SK-N-SH (cell line): ENCODE measurements at regions not wholly inside any gene's neighbourhood (a gene's known extent, or its start where the extent isn't known, plus 50 kb on each side); places are given as distances from the start of the nearest gene placed in this dataset.

Experiments
- CTCF ChIA-PET: fragments of 300-600, 350-600 bp; formaldehyde crosslinking; extraction: SDS; loops from one replicate; lab custom pipeline; 2021; lab: Yijun Ruan, JAX
- POLR2A ChIA-PET: fragments of 350-600 bp; sonication (Branson Sonifier 250); formaldehyde crosslinking; extraction: SDS; loops from one replicate; lab custom pipeline; 2020; ENCODE audit warnings: antibody characterized with exemption, inconsistent platforms; lab: Yijun Ruan, JAX
- DNase-seq: peaks from one replicate; pipeline ENCODE4 v3.0.0; 2012
- H2AFZ ChIP-seq: fragments of 200-600 bp; sonication (generic); 2 replicates; pipeline ENCODE4 v1.8.1; 2016; ENCODE audit warnings: antibody characterized with exemption, mild to moderate bottlenecking, low read depth
- H3F3A ChIP-seq: fragments of 200-600 bp; sonication (generic); replicated peaks from 2 replicates; pipeline ENCODE3; 2016; ENCODE audit warnings: antibody characterized with exemption, mild to moderate bottlenecking; ENCODE audit not compliant: insufficient read depth
- H3K27ac ChIP-seq, 2 experiments: fragments of 200-500 bp in 1 of 2; fragments of 200-600 bp in 1 of 2; sonication (Bioruptor generic) in 1 of 2; sonication (generic), shearing (Covaris generic) in 1 of 2; 2 replicates each; pipeline versions ENCODE4 v1.5.1 to v1.6.1; 2014 to 2016; ENCODE audit warnings: low read depth in 2 of 2, inconsistent platforms in 1 of 2, low read length in 1 of 2, mild to moderate bottlenecking in 1 of 2, mixed read lengths in 1 of 2
- H3K27me3 ChIP-seq: fragments of 200-600 bp; sonication (generic), shearing (Covaris generic); 2 replicates; pipeline ENCODE4 v1.6.1; 2016; ENCODE audit warnings: mixed run types; ENCODE audit not compliant: insufficient read depth
- H3K36me3 ChIP-seq, 2 experiments: fragments of 200-500 bp in 1 of 2; fragments of 200-600 bp in 1 of 2; sonication (Bioruptor generic) in 1 of 2; sonication (generic) in 1 of 2; replicated peaks in 1 of 2; 2 replicates each; pipeline versions ENCODE3 to v1.5.1; 2014 to 2016; ENCODE audit warnings: low read length in 1 of 2, mild to moderate bottlenecking in 1 of 2; ENCODE audit not compliant: insufficient read depth in 2 of 2, control insufficient read depth in 1 of 2
- H3K4me1 ChIP-seq, 2 experiments: fragments of 200-500 bp in 1 of 2; fragments of 200-600 bp in 1 of 2; sonication (Bioruptor generic) in 1 of 2; sonication (generic), shearing (Covaris generic) in 1 of 2; 2 replicates each; pipeline versions ENCODE4 v1.5.1 to v1.6.1; 2014 to 2016; ENCODE audit warnings: low read depth in 1 of 2, low read length in 1 of 2, mixed run types in 1 of 2; ENCODE audit not compliant: insufficient read depth in 2 of 2, control insufficient read depth in 1 of 2
- H3K4me2 ChIP-seq: fragments of 200-600 bp; sonication (generic), shearing (Covaris generic); 2 replicates; pipeline ENCODE4 v1.6.1; 2017; ENCODE audit warnings: mixed run types
- H3K4me3 ChIP-seq, 2 experiments: fragments of 200-500 bp in 1 of 2; fragments of 200-600 bp in 1 of 2; sonication (Bioruptor generic) in 1 of 2; sonication (generic), shearing (Covaris generic) in 1 of 2; 2 replicates each; pipeline versions ENCODE4 v1.5.1 to v1.8.1; 2014 to 2016; ENCODE audit warnings: low read depth in 2 of 2, inconsistent platforms in 1 of 2, low read length in 1 of 2, mild to moderate bottlenecking in 1 of 2, mixed read lengths in 1 of 2, moderate library complexity in 1 of 2
- H3K79me2 ChIP-seq: fragments of 200-600 bp; sonication (generic); 2 replicates; pipeline ENCODE4 v1.8.1; 2017; ENCODE audit warnings: mild to moderate bottlenecking; ENCODE audit not compliant: insufficient read depth
- H3K9ac ChIP-seq: fragments of 200-600 bp; sonication (generic); 2 replicates; pipeline ENCODE4 v1.6.1; 2017; ENCODE audit warnings: mixed run types
- H3K9me2 ChIP-seq: fragments of 200-600 bp; sonication (generic); 2 replicates; pipeline ENCODE4 v1.6.1; 2017; ENCODE audit warnings: mixed run types
- H3K9me3 ChIP-seq: fragments of 200-600 bp; sonication (generic); 2 replicates; pipeline ENCODE4 v1.6.1; 2017; ENCODE audit warnings: mixed run types, mild to moderate bottlenecking, moderate library complexity
- H4K20me1 ChIP-seq: fragments of 200-600 bp; sonication (generic); 2 replicates; pipeline ENCODE4 v1.6.1; 2017; ENCODE audit warnings: mild to moderate bottlenecking, mixed run types; ENCODE audit not compliant: insufficient read depth
- CHD2 ChIP-seq: fragments of 150-350 bp; IDR thresholded peaks from 2 replicates; pipeline ENCODE4 v1.6.1; 2018; ENCODE audit warnings: low read length; ENCODE audit not compliant: partially characterized antibody
- CTCF ChIP-seq: fragments of 200-600 bp; sonication (generic); IDR thresholded peaks from 2 replicates; pipeline ENCODE4 v1.6.1; 2017; ENCODE audit warnings: antibody characterized with exemption, mild to moderate bottlenecking, moderate library complexity
- ELF1 ChIP-seq: IDR thresholded peaks from 2 replicates; pipeline ENCODE4 v1.4.0; 2012
- EZH2phosphoT487 ChIP-seq: fragments of 200-600 bp; sonication (generic); IDR thresholded peaks from 2 replicates; pipeline ENCODE4 v1.6.1; 2017; ENCODE audit warnings: low read depth, mixed run types, mild to moderate bottlenecking, antibody characterized with exemption, moderate library complexity, borderline replicate concordance
- GABPA ChIP-seq: IDR thresholded peaks from 2 replicates; pipeline ENCODE4 v1.4.0; 2012; ENCODE audit warnings: low read depth, mild to moderate bottlenecking
- IRF3 ChIP-seq: fragments of 150-350 bp; IDR thresholded peaks from 2 replicates; pipeline ENCODE4 v1.6.1; 2016; ENCODE audit warnings: mild to moderate bottlenecking, low read depth, low read length
- JUND ChIP-seq: IDR thresholded peaks from 2 replicates; pipeline ENCODE4 v1.4.0; 2012
- MEF2A ChIP-seq: IDR thresholded peaks from 2 replicates; pipeline ENCODE4 v1.4.0; 2012; ENCODE audit warnings: low read depth, borderline replicate concordance
- MXI1 ChIP-seq: IDR thresholded peaks from 2 replicates; pipeline ENCODE4 v1.6.1; 2012; ENCODE audit warnings: mild to moderate bottlenecking, low read depth, low read length, improper control_type of control experiment
- NFIC ChIP-seq: IDR thresholded peaks from 2 replicates; pipeline ENCODE4 v1.4.0; 2012; ENCODE audit warnings: borderline replicate concordance
- PBX3 ChIP-seq: IDR thresholded peaks from 2 replicates; pipeline ENCODE4; 2012
- POLR2AphosphoS5 ChIP-seq: IDR thresholded peaks from 2 replicates; pipeline ENCODE4 v1.6.1; 2012; ENCODE audit warnings: low read depth, low read length
- RXRA ChIP-seq: IDR thresholded peaks from 2 replicates; pipeline ENCODE4 v1.4.0; 2012; ENCODE audit warnings: low read depth, mild to moderate bottlenecking, borderline replicate concordance
- SIN3A ChIP-seq: IDR thresholded peaks from 2 replicates; pipeline ENCODE4 v1.6.1; 2012; ENCODE audit warnings: low read depth, mild to moderate bottlenecking, low read length, moderate library complexity, borderline replicate concordance
- SMC3 ChIP-seq: IDR thresholded peaks from 2 replicates; pipeline ENCODE4 v1.6.1; 2012; ENCODE audit warnings: low read depth, low read length, improper control_type of control experiment
- USF1 ChIP-seq: IDR thresholded peaks from 2 replicates; pipeline ENCODE4 v1.4.0; 2012; ENCODE audit warnings: low read depth, borderline replicate concordance
- YY1 ChIP-seq: IDR thresholded peaks from 2 replicates; pipeline ENCODE4 v1.4.0; 2012; ENCODE audit warnings: low read depth, mild to moderate bottlenecking
- WGBS: methylation state at CpG from one replicate; pipeline ENCODE4 v1.1.6; 2017; ENCODE audit warnings: low lambda C conversion rate; 5-methylcytosine and 5-hydroxymethylcytosine counted together

GRCh38 chr16:87054856-87055255, 262.3 kb downstream of the C16orf95 start:
- ChIA-PET CTCF (interaction anchor here (2.4 kb wide), 1 partner anchor 490 kb away, joined by 9 read pairs; no protein-coding TSS in a partner anchor), POLR2A (no interaction called here)
- TF ChIP-seq ELF1, result no peak
- TF ChIP-seq POLR2AphosphoS5, result no peak
- no peak for TF ChIP-seq GABPA
- no peak for TF ChIP-seq USF1
- Histone ChIP-seq H2AFZ (no peak overlapping the region), H4K20me1 (peaks cover 4% of the 10 kb centered on the region), H3K4me3 (no peak overlapping the region), H3K27ac (no peak overlapping the region), H3K4me1 (no peaks in the 10 kb centered on the region), H3K79me2 (no peaks in the 10 kb centered on the region), H3K9me2 (no peaks in the 10 kb centered on the region), H3K27me3 (peaks cover 80% of the 10 kb centered on the region), H3K36me3 (no peaks in the 10 kb centered on the region), H3K4me2 (no peak overlapping the region), H3K9me3 (no peaks in the 10 kb centered on the region), H3F3A (peaks cover 12% of the 10 kb centered on the region), H3K9ac (no peak overlapping the region)
- DNase-seq, result no peak
- WGBS, result 17% methylated on average over 4 of the region's 4 CpGs

GRCh38 chr16:87056083-87056482, 261.1 kb downstream of the C16orf95 start:
- H3K36me3 ChIP-seq, result no peaks in the 10 kb centered on the region
- peaks cover 81% of the 10 kb centered on the region; the same call in 1 of the 2 replicates for H3K27me3 ChIP-seq
- POLR2A ChIA-PET, result no interaction called here
- H3K27ac ChIP-seq, result no peak overlapping the region
- H3K79me2 ChIP-seq, result no peaks in the 10 kb centered on the region
- peaks cover 4% of the 10 kb centered on the region for H4K20me1 ChIP-seq
- H3K4me2 ChIP-seq, result no peak overlapping the region
- no peaks in the 10 kb centered on the region for H3K9me3 ChIP-seq
- CTCF ChIA-PET, result interaction anchor here (2.4 kb wide), 1 partner anchor 492 kb away, joined by 9 read pairs; no protein-coding TSS in a partner anchor
- H3K4me1 ChIP-seq, result no peaks in the 10 kb centered on the region
- no peaks in the 10 kb centered on the region for H3K9me2 ChIP-seq
- 0% methylated on average over 1 of the region's 4 CpGs for WGBS
- no peak overlapping the region for H3K9ac ChIP-seq
- TF ChIP-seq JUND (no peak), RXRA (no peak), CTCF (peak; percentile 44), SMC3 (0 out of 2 replicates have a peak, but pooled peaks have one; percentile 5)
- no peak for DNase-seq
- no peak overlapping the region for H3K4me3 ChIP-seq
- no peak overlapping the region for H2AFZ ChIP-seq
- peaks cover 12% of the 10 kb centered on the region for H3F3A ChIP-seq

GRCh38 chr16:87056551-87056950, 260.6 kb downstream of the C16orf95 start:
- no peaks in the 10 kb centered on the region for H3K79me2 ChIP-seq
- no peaks in the 10 kb centered on the region for H3K9me3 ChIP-seq
- H3K9ac ChIP-seq, result no peak overlapping the region
- no peaks in the 10 kb centered on the region for H3K4me1 ChIP-seq
- H4K20me1 ChIP-seq, result peaks cover 4% of the 10 kb centered on the region
- whole genome bisulfite sequencing, result 28% methylated on average over 15 of the region's 15 CpGs
- CTCF ChIA-PET, result interaction anchor here (2.4 kb wide), 1 partner anchor 492 kb away, joined by 9 read pairs; no protein-coding TSS in a partner anchor
- POLR2A ChIA-PET, result no interaction called here
- no peak overlapping the region for H3K4me3 ChIP-seq
- H3K4me2 ChIP-seq, result no peak overlapping the region
- peaks cover 77% of the 10 kb centered on the region; the same call in 1 of the 2 replicates for H3K27me3 ChIP-seq
- no peaks in the 10 kb centered on the region for H3K36me3 ChIP-seq
- H3K9me2 ChIP-seq, result no peaks in the 10 kb centered on the region
- no peak for DNase-seq
- no peak overlapping the region for H2AFZ ChIP-seq
- H3K27ac ChIP-seq, result no peak overlapping the region
- peaks cover 12% of the 10 kb centered on the region for H3F3A ChIP-seq
- TF ChIP-seq USF1 (no peak), SIN3A (no peak), PBX3 (no peak), EZH2phosphoT487 (no peak), CHD2 (no peak), IRF3 (no peak), YY1 (no peak), MXI1 (no peak), MEF2A (no peak), SMC3 (no peak), NFIC (no peak), GABPA (no peak)
